HG02588 (cell line): ENCODE measurements at regions not wholly inside any gene's neighbourhood (a gene's known extent, or its start where the extent isn't known, plus 50 kb on each side); places are given as distances from the start of the nearest gene placed in this dataset.
"Not testable (repeated sequence)": the region's sequence is repeated elsewhere in the genome, so short reads cannot be mapped to it uniquely, and the experiment has no call there.

Experiments
- ATAC-seq: cut with Tn5 transposase; IDR thresholded peaks from one replicate; pipeline ENCODE4 v1.9.1; 2021; ENCODE audit warnings: mild to moderate bottlenecking, moderate library complexity; ENCODE audit not compliant: unreplicated experiment

DNA sequence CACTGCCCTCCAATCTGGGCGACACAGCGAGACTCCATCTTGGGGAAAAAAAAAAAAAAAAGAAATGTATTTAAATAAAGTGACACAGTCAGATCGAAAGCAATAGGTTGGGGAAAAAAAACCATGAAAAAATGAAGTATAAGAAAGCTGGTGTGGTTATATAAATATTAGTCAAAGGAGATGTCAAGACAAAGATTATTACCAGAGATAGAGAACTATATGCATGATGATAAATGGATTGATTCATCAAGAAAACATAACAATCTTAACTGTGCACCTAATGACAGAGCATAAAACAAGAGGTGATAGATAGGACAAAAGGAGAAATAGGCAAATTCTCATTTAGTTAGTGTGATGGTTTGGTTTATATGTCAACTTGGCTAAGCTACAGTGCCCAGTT, 146.9 kb upstream of the AHI1 start:
- no peak for ATAC-seq

DNA sequence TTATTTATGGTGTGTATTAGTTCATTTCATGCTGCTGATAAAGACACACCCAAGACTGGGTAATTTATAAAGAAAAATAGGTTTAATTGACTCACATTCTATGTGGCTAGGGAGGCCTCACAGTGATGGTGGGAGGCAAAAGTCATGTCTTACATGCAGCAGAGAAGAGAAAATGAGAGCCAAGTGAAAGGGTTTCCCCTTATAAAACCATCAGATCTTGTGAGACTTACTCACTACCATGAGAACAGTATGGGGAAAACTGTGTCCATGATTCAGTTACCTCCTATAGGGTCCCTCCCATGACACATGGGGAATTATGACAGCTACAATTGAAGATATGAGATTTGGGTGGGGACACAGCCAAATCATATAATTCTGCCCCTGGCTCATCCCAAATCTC, 150.0 kb upstream of the AHI1 start:
- ATAC-seq: no peak

DNA sequence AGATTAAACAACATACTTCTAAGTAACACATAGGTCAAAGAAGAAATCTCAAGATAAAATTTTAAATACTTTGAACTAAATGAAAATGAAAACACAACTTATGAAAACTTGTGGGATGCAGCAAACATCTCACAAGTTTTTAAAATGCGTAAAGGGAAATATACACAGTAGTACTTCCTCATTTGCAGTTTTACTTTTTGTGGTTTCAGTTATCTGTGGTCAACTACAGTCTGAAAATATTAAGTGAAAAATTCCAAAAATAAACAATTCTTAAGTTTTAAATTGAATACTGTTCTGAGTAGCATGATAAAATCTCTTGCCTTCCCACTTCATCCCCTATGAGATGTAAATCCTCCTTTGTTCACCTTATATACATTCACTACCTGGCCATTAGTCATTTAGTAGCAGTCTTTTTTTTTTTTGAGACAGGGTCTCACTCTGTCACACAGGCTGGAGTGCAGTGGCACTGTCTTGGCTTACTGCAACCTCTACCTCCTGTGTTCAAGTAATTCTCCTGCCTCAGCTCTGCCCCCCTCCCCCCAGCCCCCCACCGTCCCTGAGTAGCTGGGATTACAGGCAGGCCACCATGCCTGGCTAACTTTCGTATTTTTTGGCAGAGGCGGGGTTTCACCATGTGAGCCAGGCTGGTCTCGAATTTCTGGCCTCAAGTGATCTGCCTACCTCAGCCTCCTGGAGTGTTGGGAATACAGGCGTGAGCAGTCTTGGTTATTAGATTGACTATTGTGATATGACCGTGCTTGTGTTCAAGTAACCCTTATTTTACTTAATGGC, 154.6 kb upstream of the AHI1 start:
- ATAC-seq: peak; percentile 98

DNA sequence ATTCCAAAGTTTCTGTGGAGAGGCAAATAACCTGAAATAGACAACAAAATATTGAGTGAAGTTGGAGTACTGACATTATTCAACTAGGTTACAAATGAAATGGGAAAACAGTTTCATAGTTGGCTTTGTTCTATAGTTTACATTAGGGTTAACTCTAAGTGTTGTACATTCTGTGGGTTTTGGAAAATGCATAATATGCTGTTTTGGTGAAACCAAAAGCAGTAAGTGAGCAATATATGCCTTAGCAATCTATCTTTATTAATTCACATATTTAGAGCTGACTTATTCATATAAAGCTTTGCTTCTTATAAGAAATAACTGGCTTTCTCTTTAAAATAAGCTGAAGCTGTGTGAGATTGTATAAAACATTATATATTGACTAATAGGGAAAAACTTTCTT, 157.5 kb upstream of the AHI1 start:
- no peak for ATAC-seq

DNA sequence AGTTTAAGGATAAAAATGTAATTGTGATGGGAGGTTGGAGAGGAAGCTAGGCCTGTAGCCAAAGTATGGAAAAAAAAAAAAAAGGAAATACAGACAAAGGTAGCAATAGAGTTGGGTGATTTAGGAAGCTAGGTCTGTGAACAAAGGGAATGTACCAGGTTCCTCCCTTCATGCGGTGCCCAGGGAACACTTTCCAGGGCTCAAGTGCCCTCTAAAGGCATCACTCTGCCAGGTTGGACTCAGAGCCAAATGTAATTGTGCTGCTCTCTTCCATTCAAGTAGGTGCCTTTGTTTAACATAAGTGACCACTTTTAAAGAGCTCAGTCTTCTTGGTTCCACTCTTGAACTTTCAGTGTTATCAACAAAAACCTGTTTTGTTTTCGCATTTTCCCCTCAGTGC, 159.7 kb upstream of the AHI1 start:
- ATAC-seq: no peak

DNA sequence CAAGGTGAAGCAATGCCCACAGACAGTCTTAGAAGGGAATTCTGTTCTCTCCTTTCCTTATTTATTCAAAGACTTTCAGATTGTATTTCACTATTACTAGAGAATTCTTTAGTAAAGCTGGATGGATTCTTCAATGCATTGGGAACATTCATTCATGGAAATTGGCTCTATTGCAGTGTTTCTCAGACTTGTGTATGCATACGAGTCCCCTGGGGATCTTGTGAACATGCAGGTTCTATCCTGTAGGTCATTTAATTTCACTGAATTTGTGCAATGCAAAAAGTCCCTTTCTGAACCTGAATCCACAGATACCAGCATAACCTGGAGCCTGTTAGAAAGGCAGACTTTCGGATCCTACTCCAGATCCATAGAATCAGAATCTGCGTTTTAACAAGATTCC, 160.9 kb upstream of the AHI1 start:
- no peak for ATAC-seq

DNA sequence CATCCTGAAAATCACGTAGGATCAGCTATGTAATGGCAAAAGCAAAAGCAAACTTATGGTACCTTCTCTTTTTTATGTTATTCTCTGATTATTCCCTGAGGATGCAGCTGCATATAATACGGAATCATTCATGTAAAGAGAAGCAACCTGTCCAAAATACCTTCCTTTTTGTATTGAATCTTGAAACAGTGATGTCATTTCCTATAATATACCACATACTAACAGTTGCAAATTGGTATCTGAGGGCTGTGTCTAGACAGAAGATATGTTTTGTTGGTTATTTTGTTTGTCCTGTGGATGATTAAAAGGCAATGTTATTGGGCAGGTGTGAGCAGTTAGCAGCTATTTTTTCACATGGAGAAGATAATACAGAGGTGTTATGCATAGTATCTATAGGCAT, 161.4 kb upstream of the AHI1 start:
- no peak for ATAC-seq

DNA sequence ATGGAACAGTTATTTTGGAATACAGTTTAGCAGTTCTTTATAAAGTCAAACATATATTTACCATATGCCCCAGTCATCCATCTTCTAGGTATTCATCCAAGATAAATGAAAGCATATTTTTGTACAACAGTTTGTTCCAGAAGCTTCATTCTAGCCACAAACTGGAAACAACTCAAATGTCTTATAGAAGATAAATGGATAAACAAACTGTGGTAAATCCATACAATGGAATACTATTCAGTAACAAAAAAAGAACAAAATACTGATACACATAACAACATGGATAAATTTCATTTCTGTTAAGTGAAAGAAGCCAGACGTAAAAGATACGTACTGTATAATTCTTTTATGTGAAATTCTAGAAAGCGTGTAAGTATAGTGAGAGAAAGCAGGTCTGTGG, 167.0 kb upstream of the AHI1 start:
- ATAC-seq: no peak

DNA sequence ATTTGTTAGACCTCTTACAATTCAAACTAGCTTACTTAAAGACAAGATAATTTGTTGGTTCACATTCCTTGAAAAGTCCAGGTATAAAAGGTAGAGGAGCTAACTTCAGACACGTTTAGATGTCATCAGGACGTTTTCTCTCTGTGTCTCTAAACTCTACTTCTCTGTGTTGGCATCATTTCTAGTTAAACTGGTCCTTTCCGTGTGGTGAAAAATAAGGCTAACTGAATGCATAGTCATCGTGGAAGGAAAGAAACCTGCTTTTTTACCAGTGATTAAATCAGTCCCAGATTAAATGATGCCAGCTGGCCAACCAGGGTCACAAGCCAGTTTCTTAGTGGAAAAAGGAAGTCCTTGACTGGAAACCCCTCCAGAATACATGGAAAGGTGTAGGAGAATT, 168.4 kb upstream of the AHI1 start:
- no peak for ATAC-seq

DNA sequence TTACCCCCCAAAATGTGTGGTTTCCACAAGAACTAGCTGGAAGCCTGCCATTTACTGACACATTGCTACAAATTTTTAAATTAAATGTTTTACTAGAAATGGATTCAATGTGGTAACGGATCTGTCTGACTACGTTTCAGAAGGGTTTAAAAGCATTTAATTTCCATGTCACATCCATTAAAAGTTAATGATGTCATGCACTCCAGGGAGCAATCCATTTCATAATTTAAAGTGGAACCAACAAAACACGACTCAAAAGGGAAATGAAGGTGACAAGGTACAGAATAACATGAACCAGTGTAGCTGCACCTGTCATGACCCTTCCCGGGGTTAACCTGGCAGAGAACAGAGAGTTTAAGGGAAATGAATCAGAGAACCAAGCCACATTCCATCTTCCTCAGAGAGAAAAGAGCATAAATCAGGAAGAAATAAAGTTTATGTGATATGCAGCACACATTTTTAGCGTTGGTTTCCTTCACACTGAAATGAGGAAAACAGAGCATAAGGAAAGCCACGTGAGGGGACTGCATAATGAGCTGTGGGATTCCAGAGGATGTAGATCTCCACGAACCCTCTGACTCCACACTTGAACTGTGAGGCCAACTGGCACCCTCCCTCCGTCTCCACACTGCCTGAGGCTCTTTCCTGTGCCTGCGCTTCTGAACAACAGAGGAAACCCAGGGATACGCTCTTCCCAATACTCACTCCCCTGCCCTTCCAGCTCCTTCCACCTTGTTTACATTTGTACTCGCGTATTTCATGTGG, 170.3 kb upstream of the AHI1 start:
- no peak for ATAC-seq

DNA sequence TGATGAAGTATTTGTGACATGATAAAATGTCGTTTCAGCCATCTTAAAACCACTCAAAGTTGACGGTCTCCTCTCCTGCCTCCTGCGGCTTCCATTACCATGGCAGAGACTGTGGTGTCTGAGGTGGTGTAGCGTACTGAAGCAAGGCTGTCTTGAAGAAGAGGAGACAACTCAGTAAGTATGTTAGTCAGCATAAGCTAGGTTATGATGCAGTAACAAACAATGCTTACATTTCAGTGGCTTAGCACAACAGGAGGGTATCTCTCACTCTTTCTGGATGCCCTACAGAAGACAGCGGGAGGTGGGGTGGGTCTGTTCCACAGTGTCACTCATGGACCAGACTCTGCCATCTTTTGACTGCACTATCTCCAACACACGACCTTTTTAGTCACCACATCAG, 174.7 kb upstream of the AHI1 start:
- ATAC-seq: no peak

DNA sequence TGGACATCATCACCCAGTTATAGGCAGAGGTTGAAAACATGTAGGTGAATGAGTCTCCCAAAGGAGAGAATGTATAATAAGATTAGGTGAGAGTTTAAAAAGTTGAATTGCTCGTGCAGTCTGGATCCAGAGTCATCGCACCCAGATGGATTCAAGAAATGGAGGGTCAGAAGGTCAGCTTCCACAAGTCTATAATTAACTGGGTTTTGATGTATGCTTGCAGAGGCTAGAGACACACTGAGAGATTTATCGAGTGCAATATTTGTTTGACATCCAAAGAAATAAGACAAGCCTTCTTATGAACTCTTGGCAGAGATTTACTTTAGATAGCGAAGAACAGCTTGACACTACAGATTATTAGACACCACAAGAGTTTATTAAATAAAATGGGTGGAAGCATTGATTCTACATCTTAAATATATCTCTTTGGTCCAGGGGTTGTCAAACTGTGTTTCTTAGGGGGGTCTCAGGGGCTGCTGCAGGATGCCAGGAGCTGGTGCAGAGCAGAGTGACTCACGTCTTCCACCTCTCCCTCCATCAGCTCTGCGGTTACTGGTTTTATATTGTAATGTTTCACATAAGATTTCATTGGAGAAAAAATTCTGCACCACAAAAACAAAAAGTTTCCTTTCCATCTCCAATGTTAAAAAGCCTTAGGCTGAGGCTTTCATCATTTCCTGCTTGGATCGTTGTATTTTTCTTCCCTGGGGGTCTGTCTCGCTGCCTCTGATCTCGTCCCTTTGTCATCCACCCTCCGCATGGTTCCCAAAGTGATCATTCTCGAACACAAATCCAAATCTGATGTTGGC, 176.2 kb upstream of the AHI1 start:
- no peak for ATAC-seq

DNA sequence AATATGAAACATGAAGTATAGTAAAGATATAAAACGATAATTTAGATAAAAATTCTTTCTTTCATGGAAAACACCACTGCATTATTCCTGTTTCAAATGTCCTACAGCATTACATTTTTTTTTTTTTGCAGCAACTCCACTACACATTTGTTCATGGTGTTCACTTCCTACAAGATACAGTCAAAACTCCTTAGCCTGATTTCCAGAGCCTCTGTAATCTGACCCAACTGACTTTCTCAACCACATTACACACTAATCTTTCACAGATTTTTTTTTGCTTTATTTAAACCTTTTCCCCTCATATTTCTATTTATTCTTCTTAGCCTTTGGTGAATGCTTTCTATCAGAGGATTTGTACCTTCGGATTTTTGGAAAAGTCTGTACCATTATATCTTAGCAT, 176.5 kb upstream of the PDE7B start:
- no peak for ATAC-seq

DNA sequence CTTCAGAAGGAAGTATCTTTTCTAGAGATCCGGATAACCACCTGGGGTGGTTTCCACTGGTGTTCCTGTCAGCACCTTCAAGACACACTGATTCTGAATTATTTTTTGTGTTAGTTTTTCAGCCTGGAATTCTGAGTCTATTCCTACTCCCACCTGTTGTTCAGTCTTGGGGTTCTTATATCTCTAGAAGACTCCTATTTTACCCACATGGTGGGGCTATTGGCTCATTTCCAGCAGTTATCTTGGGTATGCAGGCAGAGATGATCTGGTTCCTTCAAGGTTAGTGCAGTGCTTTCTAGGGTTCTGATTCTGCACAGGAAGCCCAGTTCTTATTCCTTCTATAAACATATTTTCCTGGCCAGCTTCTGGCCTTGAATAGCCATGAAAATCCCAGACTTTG, 175.6 kb upstream of the PDE7B start:
- ATAC-seq: no peak

DNA sequence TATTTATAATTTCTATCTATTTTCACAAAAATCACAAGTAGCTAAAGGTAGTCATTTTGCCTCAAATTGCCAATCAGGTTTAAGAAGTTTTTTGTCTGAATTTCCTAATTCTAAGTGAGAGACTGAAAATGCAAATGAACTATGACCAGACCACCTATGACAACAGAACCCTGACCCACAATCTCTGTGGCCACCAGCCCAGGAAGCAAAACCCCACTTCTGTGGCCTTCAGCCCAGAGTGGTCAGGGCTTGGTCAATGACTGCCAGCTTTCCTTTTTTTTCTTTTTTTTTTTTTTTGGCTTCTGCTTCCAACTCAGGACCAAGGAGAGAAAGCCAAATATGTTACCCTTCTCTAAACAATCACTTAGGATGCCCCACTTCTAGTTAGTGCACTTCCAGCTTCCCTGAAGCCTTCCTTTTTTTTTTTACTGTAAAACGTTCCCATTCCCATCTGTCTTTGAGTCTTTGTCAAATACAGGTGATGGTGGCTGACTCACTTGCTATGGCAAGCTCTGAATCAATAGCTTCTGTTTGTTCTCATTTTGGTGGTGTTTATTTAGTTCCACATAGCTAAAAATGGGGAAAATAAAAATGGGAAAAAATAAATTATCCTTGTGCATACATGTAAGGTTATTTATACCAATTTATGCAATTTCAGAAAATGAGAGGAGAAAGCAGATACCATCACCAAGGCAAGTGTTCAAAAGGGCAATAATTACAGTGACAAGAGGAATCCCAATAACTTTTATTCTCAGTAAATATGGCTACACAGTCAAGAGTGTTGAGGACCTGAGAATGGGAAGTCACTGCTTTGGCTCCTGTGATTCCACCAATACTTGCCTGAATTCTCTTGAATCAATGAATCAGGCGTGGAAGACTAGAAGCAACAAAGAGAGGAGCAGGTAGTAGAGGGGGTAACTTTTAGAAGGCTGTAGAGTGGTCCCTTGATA, 170.3 kb upstream of the PDE7B start:
- no peak for ATAC-seq

DNA sequence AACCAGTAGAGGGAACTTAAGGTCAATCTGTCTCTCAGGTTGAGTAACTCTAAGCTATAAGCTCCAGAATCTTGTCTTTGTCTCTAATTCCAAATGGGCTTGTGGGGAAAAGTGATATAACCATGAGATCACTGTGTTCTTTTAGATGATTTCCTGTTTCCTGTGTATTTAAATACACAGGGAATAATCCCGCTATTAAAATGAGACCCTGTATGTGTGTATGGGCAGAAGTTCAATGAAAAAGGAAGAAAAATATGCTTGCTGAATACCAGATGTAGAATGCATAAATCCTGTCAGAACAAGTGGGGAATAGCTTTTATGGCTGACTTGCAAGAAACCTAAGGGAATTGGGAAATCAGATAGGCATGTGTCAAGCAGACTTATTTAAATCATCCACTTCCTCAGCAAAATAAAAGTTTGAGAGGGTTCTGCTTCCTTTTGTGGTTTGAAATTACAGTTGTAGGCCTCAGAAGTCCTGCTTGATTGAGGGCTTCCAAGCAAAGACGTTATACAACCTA, 164.7 kb upstream of the PDE7B start:
- ATAC-seq: no peak

DNA sequence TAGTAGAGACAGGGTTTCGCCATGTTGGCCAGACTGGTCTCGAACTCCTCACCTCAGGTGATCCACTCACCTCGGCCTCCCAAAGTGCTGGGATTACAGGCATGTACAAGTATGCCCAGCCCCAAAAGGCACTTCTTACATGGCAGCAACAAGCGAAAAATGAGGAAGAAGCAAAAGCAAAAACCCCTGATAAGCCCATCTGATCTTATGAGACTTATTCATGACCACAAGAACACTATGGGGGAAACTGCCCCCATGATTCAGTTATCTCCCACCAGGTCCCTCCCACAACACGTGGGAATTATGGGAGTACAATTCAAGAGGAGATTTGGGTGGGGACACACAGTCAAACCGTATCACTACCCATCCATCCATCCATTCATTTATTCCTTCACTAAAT, 163.0 kb upstream of the PDE7B start:
- not testable (repeated sequence) for ATAC-seq

DNA sequence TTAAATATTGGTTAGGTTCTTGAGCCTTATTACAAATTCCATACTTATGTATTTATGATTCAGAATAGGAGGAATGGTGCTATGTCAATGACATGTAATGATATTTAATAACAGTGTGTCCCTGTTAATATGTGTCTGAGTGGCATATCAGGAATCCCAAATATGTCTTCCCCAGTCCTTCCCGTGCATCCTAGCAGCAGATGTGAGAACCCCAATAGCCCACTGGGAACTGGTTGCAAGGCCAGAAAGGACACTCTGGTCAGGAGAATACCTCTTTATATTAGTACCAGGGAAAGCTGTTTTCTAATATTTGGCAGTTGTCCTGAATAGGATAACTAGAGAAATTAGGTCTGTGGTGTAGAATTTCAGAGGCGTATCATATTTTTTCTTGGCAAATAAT, 159.1 kb upstream of the PDE7B start:
- ATAC-seq: no peak

DNA sequence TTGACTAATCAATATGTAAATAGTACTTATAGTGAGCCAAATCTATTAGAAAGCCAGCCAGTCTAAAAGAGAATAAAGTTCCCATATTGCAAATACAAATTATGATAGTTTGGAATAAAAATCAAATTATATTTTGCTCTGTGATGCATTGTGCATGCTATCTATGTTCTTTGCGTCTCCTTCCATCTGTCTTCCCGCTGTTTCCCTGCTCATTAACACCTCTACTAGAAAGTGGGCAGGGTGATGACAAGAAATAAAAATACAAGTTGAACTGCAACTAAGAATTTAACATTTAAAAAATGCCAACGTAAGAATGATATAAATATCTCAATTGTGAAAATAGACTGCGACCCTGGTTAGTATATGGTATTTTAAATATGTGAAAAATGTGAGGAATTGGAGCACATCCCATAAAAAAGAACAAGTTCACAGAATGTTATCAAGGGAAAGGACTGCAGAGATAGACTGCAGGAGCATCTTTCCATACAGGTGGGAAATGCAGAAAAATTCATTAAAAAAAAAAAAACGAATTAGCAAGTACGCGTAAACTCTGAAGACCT, 157.6 kb upstream of the PDE7B start:
- ATAC-seq: no peak

DNA sequence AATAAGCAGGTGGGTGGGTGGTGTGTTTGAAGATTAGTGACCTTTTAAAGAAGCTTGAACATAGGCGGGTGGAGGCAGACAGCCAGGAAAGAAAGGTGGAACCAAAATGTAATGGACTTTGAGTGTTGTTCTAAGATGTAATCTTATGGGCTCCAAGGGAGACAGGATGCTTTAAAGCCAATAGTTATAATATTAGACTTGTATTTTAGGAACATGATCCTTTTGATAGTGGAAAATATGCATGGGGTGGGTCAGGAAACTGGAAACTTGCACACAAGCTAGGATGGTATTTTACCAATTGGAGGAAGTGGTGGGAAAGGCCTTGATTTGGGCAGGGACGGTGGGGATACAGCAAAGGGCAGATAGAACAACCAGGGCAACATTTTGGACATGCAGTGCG, 151.8 kb upstream of the PDE7B start:
- no peak for ATAC-seq
